Activated naive CD4-positive, alpha-beta T cell (primary cell): ENCODE measurements at regions not wholly inside any gene's neighbourhood (a gene's known extent, or its start where the extent isn't known, plus 50 kb on each side); places are given as distances from the start of the nearest gene placed in this dataset.
"Not testable (repeated sequence)": the region's sequence is repeated elsewhere in the genome, so short reads cannot be mapped to it uniquely, and the experiment has no call there.

Experiments
- DNase-seq, 4 experiments: peaks; one replicate each; lab custom pipeline; 2025; lab: John Stamatoyannopoulos, UW

GRCh38 chr14:105621479-105622328, 95.3 kb downstream of the TMEM121 start:
- not testable (repeated sequence) for DNase-seq

GRCh38 chr14:105622329-105622955, 96.1 kb downstream of the TMEM121 start:
- DNase-seq = no peak

- DNase-seq = not testable (repeated sequence)
Observed at GRCh38 chr14:105623178-105623577, 96.8 kb downstream of the TMEM121 start.

- DNase-seq = not testable (repeated sequence)
Observed at GRCh38 chr14:105624346-105624745, 98.0 kb downstream of the TMEM121 start.

GRCh38 chr14:105624749-105625434, 98.5 kb downstream of the TMEM121 start:
- not testable (repeated sequence) for DNase-seq

- not testable (repeated sequence) for DNase-seq
Observed at GRCh38 chr14:105625448-105625847, 99.1 kb downstream of the TMEM121 start.

- DNase-seq = not testable (repeated sequence)
Observed at GRCh38 chr14:105626111-105626510, 99.7 kb downstream of the TMEM121 start.

GRCh38 chr14:105626651-105627050, 100.3 kb downstream of the TMEM121 start:
- DNase-seq = not testable (repeated sequence)

- not testable (repeated sequence) for DNase-seq
Observed at GRCh38 chr14:105627287-105627686, 100.9 kb downstream of the TMEM121 start.

- DNase-seq = no peak
Observed at GRCh38 chr14:105627701-105628100, 101.3 kb downstream of the TMEM121 start.

GRCh38 chr14:105628126-105628525, 101.7 kb downstream of the TMEM121 start:
- DNase-seq = not testable (repeated sequence)

GRCh38 chr14:105628531-105629067, 102.2 kb downstream of the TMEM121 start:
- not testable (repeated sequence) for DNase-seq

- not testable (repeated sequence) for DNase-seq
Observed at GRCh38 chr14:105629091-105629885, 102.9 kb downstream of the TMEM121 start.

GRCh38 chr14:105629886-105630215, 103.5 kb downstream of the TMEM121 start:
- DNase-seq = no peak

GRCh38 chr14:105630293-105630934, 104.0 kb downstream of the TMEM121 start:
- not testable (repeated sequence) for DNase-seq

GRCh38 chr14:105630935-105631779, 104.8 kb downstream of the TMEM121 start:
- DNase-seq = not testable (repeated sequence)

- no peak for DNase-seq
Observed at GRCh38 chr14:105632010-105632409, 105.6 kb downstream of the TMEM121 start.

- not testable (repeated sequence) for DNase-seq
Observed at GRCh38 chr14:105633596-105633995, 107.2 kb downstream of the TMEM121 start.

GRCh38 chr14:105635560-105635959, 109.2 kb downstream of the TMEM121 start:
- DNase-seq = no peak

GRCh38 chr14:105636021-105636420, 109.6 kb downstream of the TMEM121 start:
- DNase-seq = not testable (repeated sequence)
